GM21619 (cell line): ENCODE measurements at regions not wholly inside any gene's neighbourhood (a gene's known extent, or its start where the extent isn't known, plus 50 kb on each side); places are given as distances from the start of the nearest gene placed in this dataset.

Experiments
- ATAC-seq: cut with Tn5 transposase; IDR thresholded peaks from one replicate; pipeline ENCODE4 v1.9.1; 2021; ENCODE audit not compliant: unreplicated experiment

DNA sequence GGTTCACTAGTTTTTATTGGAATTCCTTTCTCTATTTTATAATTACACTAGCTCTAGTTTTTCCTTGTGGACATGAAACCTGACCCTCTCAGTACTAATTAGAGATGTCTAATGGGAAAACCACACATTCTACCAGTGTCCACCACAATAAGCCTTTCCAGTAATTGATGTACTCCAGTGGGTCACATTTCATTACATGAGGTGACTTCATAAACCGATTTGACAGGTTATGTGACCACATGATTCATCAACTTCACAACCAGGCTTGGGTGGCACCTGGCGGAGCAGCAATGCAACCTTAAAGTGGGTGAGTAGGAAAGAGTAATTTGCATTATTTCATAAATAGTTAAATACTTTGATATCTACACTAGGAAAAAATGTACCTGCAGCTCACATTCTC, 284.2 kb upstream of the ADAMTS16 start:
- no peak for ATAC-seq

- ATAC-seq = no peak
Observed at GRCh38 chr5:4857761-4858160, 282.4 kb upstream of the ADAMTS16 start.

DNA sequence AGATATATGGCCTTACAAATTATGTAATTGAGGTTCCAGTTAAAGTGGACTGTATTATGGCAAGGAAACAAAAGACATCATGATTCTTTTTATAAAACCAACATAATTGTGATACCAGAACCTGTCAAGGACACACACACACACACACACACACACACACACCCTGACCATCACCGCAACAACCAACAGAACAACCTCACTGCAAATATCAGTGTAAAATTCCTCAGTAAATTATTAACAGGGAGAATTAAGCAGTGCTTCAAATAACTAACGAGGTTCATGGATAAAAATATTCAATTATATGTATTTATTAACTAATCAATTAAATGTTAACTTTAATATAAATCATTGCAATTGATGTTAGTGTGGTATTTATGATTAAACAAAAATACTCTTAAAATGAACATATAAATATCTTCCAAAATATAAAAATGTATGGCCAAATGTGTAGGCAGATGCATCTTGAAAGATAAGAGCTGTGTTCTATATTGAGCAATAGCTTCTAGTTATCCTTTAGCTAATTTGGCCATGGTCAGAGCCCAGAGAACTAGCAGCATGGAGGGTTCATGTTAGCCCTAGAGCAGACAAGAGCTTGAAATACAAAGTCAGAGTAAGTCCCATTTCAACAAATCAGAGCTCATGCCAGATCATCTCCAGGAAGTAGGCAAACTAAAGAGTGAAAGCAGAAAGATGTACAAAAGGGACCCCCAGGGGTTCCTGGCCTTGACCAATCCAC, 280.5 kb upstream of the ADAMTS16 start:
- no peak for ATAC-seq

DNA sequence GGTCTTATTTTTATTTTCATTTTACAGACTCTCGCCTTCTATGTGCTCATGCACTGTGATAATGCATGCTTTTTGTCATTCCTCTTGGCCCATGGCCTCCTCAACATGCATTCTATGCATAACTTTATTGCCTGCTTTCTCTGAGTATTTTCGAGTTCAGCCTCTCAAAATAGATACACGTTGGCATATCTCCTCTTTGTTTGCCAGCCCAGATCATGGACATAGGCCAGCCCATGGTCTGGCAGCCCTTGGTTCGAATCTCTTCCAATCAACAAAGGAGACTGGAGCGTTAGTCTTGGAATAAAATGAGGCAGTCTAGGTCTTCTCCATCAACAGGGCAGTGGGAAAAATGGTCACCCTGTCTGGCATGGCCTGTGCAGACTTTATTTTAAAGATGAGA, 279.5 kb upstream of the ADAMTS16 start:
- no peak for ATAC-seq

- ATAC-seq = no peak
Observed at GRCh38 chr5:4862500-4862899, 277.6 kb upstream of the ADAMTS16 start.

GRCh38 chr5:4866131-4866659, 273.9 kb upstream of the ADAMTS16 start:
- no peak for ATAC-seq

GRCh38 chr5:4866817-4867216, 273.3 kb upstream of the ADAMTS16 start:
- no peak for ATAC-seq

DNA sequence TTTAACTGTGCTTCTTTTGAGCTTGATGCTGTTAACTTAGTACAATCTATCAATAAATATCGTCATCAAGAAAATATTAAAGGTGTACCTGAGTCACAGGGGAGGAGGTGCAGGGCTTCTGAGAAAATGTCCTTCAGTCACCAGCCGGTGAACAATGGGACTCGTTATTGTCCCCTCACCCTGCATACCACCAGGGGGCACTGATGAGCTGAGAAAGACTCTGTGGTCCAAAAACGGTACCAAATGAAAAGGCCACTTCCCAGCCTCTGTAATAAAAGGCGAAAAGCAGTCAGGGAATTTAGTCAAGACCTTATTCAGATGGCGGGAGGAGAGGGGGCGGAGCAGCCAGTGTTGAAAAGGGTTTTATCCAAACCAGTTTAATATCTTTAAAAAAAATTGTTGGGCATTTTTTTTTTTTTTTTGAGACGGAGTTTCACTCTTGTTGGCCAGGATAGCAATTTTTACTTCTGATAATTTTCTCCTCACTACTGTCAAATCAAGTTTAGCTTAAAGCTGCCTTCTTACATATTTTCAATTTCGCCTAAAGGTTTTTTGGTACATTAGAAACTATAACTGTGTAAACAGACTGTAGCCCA, 271.9 kb upstream of the ADAMTS16 start:
- no peak for ATAC-seq

GRCh38 chr5:4873652-4874051, 266.5 kb upstream of the ADAMTS16 start:
- ATAC-seq = no peak

DNA sequence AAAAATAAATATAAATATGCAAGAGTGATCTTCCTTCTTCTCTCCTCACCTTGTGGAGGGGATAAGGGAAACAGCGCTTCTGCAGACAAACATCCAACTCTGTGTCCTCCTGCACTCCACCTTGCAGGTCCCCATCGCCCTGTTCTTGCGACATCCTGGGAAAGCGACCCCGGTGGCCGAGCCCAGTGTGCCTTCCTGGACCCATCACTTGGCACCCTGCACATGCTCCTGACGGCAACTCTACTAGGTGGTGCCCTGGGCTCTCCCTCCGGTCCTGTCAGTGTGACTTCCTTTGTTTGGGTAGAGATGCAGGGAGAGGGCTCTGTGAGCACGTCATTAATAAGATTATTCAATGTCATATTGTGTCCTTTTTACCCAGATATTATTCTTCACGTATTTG, 266.0 kb upstream of the ADAMTS16 start:
- no peak for ATAC-seq

DNA sequence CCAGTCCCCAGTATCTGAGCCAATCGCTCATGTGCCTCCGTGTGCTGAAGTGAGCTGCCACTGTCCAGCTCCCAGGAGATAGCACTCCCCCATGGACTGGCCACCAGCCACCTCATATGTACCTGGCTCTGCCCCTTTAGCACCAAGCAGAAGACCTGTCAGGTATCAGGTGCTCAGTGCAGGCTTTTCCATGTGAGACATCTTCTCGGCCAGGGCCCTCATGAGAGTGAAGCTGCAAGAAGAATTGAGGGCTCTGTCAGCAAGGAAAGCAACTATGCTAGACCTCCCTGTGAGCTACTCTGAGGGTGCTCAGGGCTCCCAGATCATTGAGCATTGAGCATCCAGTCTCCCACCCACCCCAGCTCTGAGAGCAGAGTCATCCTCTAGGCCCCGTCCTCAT, 264.2 kb upstream of the ADAMTS16 start:
- no peak for ATAC-seq

DNA sequence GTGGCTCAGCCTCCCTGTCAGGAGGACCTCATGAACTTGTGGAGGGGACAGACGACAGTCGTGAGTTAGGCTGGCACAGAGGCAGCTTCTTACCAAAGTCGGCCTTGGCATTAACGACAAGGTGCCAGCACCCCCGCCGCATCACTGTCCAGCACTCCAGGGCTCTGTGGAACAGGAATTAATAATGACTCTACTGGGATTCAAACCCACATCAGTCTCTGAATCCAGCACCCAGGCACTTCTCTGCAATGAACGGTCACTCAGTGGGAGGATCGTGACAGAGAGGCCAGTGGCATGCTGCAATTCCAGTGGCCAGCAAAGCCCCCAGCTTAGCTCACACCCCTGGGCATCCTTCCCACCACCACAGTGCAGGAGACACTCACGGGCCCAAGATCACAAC, 263.3 kb upstream of the ADAMTS16 start:
- ATAC-seq = no peak

DNA sequence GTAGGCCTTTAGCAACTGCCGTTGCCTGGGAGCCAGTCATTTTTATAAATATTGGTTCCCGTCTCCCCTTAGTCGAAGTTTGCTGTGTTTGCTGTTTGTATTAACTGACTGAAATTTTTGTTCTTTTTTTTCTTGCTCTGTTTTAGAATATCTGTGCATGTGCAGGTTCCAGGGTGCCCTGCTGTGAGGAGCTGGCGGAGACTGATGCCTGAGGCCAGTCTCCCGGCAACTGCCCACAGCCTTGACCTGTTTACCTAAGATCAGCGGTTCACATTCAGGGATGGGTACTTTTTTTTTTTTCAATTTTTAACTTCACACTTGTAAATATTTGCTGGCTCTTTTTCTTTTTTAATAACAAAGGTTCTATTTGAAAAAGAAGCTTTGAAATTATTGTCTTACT, 262.6 kb upstream of the ADAMTS16 start:
- no peak for ATAC-seq

DNA sequence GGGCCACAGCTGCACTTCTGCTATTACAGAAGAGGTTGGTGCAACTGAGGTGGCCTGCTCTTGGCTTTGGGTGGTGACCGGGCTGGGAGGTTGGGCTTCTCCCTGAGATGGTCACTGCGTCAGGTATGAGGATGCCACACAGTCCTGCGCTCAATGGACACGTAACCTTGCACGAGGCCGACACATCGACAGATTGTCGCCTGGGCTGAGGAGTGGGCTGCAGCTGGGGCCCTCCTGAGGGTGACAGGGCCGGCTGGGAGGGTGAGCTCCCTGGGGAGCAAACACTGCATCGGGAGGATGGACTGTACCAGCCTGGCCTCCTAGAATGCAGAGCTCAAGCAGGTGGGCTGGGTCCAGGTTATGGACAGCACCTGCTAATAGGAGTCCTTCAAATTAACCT, 261.1 kb upstream of the ADAMTS16 start:
- no peak for ATAC-seq

- ATAC-seq = peak; percentile 81
Observed at GRCh38 chr5:4879693-4880303, 260.3 kb upstream of the ADAMTS16 start.

- ATAC-seq = no peak
Observed at GRCh38 chr5:4880304-4880741, 259.8 kb upstream of the ADAMTS16 start.

- no peak for ATAC-seq
Observed at GRCh38 chr5:4881366-4882002, 258.6 kb upstream of the ADAMTS16 start.

DNA sequence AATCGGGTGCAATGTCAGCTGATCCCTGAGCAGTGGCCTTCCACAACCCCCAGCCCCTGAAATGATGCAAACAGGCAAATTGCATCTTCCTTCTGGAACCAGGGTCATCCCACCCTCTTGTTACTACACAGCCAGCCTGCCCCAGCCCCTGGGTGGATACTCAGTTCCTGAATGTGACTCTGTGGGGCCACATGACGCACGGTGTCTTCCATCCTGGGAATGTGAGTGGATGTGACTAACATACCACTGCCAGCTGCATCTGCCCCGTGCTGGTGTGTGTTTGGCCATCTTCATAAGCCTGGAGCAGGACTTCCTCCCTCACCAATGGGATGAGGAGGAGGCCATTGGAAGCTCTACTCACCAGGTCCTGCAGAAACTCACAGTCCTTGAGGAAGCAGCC, 257.9 kb upstream of the ADAMTS16 start:
- ATAC-seq = no peak

GRCh38 chr5:4883360-4883759, 256.8 kb upstream of the ADAMTS16 start:
- no peak for ATAC-seq

DNA sequence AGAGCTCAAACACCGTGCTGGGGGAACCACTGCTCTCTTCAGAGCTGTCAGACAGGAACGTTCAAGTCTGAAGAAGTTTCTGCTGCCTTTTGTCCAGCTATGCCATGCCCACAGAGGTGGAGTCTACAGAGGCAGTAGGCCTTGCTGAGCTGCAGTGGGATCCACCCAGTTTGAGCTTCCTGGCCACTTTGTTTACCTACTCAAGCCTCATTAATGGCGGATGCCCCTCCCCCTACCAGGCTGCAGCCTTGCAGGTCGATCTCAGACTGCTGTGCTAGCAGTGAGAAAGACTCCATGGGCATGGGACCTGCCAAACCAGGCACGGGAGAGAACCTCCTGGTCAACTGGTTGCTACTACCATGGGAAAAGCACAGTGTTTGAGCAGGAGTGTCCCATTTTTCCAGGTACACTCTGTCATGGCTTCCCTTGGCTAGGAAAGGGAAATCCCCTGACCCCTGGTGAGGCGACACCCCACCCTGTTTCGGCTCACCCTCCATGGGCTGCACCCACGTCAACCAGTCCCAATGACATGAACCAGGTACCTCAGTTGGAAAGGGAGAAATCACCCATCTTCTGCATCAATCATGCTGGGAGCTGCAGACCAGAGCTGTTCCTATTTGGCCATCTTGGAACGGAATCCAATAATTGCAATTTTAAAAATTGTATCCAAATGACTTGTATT, 246.9 kb upstream of the ADAMTS16 start:
- ATAC-seq = no peak

DNA sequence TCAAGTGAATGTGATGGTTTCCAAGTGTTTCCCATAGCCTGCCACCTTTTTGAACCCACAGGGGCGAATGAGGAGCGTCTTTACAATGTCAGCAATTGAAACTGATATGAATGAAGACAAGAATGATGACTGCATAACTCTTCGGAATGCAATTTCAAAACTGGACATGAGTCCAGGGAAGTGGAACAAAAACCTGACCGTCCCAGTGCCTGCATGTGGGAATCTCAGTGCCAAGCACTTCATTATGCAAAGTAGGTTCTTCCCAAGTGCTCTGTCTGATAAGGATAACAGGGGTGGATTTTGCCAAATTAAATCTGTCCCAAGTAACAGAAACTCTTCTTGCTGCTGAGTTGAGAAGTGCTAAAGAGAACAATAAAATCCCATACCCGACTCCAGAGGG, 243.8 kb upstream of the ADAMTS16 start:
- no peak for ATAC-seq
